Endothelial cell of umbilical vein (primary cell): ENCODE measurements at regions not wholly inside any gene's neighbourhood (a gene's known extent, or its start where the extent isn't known, plus 50 kb on each side); places are given as distances from the start of the nearest gene placed in this dataset.

Experiments used
- CTCF ChIP-seq, 2 donors: IDR thresholded peaks; 1 replicate in 1 of 2; 2 replicates in 1 of 2; pipeline ENCODE4 v1.5.1; 2011; ENCODE audit warnings: low read length in 2 of 2, mild to moderate bottlenecking in 2 of 2, moderate library complexity in 2 of 2, control low read depth in 1 of 2, inconsistent platforms in 1 of 2, low read depth in 1 of 2; ENCODE audit not compliant: insufficient read depth in 1 of 2; ENCODE audit errors: extremely low read depth in 1 of 2
- EZH2 ChIP-seq: IDR thresholded peaks from 2 replicates; pipeline ENCODE4 v1.6.1; 2012; ENCODE audit warnings: borderline replicate concordance, low read depth, mild to moderate bottlenecking, moderate library complexity, low read length, inconsistent platforms; ENCODE audit not compliant: severe bottlenecking
- JUN ChIP-seq: IDR thresholded peaks from 2 replicates; pipeline ENCODE4 v1.6.1; 2011; ENCODE audit warnings: borderline replicate concordance, low read depth; ENCODE audit not compliant: insufficient read length, insufficient read depth
- MYC ChIP-seq: IDR thresholded peaks from one replicate; pipeline ENCODE4 v1.6.1; 2011; ENCODE audit warnings: mild to moderate bottlenecking, low read depth, low read length
- POLR2A ChIP-seq: IDR thresholded peaks from 2 replicates; pipeline ENCODE4 v1.6.1; 2012; ENCODE audit warnings: low read depth, mild to moderate bottlenecking, control low read depth, low read length
- POLR2AphosphoS5 ChIP-seq: IDR thresholded peaks from 2 replicates; pipeline ENCODE4 v1.6.1; 2012; ENCODE audit warnings: low read depth, mild to moderate bottlenecking, control low read depth, low read length, moderate library complexity; ENCODE audit not compliant: insufficient read depth
- TF ChIP-seq, protein P1 (sequence below): IDR thresholded peaks from 2 replicates; pipeline ENCODE4 v1.6.1; 2011; ENCODE audit not compliant: insufficient read depth, insufficient read length

DNA sequence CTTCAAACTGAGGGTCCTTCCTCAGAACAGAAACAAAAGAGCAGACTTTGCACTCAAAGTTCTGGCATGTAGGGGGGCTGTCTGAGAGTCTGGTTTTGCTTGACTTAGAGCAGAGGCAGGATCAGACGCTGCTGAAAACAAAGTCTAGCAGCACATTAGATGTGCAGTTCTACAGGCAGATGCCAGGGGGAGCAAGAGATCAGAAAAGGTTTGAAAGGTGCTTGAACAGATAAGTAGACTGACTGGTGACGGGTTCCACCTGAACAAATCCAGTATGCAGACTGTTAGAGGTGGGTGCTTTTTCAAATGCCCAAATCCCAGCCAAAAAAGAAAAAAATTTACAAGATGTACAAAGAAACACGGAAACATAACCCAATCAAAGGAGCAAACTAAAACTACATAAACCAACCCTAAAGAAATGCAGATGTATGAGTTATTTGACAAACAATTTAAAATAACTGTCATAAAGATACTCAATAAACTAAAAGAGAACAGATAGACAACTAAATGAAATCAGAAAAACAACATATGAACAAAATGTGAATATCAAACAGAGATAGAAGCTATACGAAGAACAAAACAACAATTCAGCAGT is 194.7 kb upstream of the FREM1 start:
- no peak for TF ChIP-seq POLR2A
- TF ChIP-seq MYC: no peak
- TF ChIP-seq EZH2: no peak
- TF ChIP-seq, protein P1, sequence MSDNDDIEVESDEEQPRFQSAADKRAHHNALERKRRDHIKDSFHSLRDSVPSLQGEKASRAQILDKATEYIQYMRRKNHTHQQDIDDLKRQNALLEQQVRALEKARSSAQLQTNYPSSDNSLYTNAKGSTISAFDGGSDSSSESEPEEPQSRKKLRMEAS: no peak
- TF ChIP-seq CTCF (IDR thresholded peaks at IDR 0.05; ENCODE audit: extremely low read depth in 1 of 2, insufficient read depth in 1 of 2, low read depth in 1 of 2, low read length in 2 of 2): peak; percentile 66 to 72
- TF ChIP-seq POLR2AphosphoS5: no peak
- TF ChIP-seq JUN: no peak
